HepG2 (cell line): ENCODE measurements at regions not wholly inside any gene's neighbourhood (a gene's known extent, or its start where the extent isn't known, plus 50 kb on each side); places are given as distances from the start of the nearest gene placed in this dataset.

ENCODE experiments used
- ATAC-seq: fragments of 200-7000 bp; cut with Tn5 transposase; 3 replicates; pipeline ENCODE4 v1.9.1; 2020; ENCODE audit warnings: mild to moderate bottlenecking, moderate library complexity
- BruUV-seq: library from RNA; stranded (reverse); fragments of 400-500 nt; replicated peaks from 2 replicates; lab custom pipeline; 2021; lab: Mats Ljungman, UMichigan
- CTCF ChIA-PET: fragments of 300-600 bp; formaldehyde crosslinking; extraction: SDS; loops from one replicate; lab custom pipeline; 2021; ENCODE audit warnings: low total read pairs, inconsistent platforms, low intra/inter-chr PET ratio; lab: Yijun Ruan, JAX
- POLR2A ChIA-PET: fragments of 350-600 bp; sonication (Branson Sonifier 250); formaldehyde crosslinking; loops from one replicate; lab custom pipeline; 2020; ENCODE audit warnings: antibody characterized with exemption, inconsistent platforms; lab: Yijun Ruan, JAX
- DNase-seq: peaks from one replicate; pipeline ENCODE4 v3.0.0-alpha.2; 2015; ENCODE audit warnings: low spot score
- FAIRE-seq: peaks from 3 replicates; lab custom pipeline; 2011; peaks lifted over from hg19 to GRCh38; lab: Jason Lieb, UNC
- H2AFZ ChIP-seq: one replicate; pipeline ENCODE4 v1.6.1; 2011; ENCODE audit warnings: low read length, inconsistent platforms
- H3K27ac ChIP-seq: fragments of 300-600 bp; 3 replicates; pipeline ENCODE4 v1.8.0; 2011; ENCODE audit warnings: mixed run types, mild to moderate bottlenecking, mixed read lengths, low read length, inconsistent platforms; ENCODE audit not compliant: insufficient read depth; ENCODE audit errors: extremely low read length
- H3K27me3 ChIP-seq, 2 experiments: fragments of 200-600 bp in 1 of 2; 2 replicates in 1 of 2; 3 replicates in 1 of 2; pipeline versions ENCODE4 v1.6.0 to v1.8.0; 2011; ENCODE audit warnings: low read length in 2 of 2, mild to moderate bottlenecking in 2 of 2, moderate library complexity in 2 of 2, inconsistent platforms in 1 of 2; ENCODE audit not compliant: insufficient read depth in 2 of 2, control insufficient read depth in 1 of 2
- H3K36me3 ChIP-seq, 2 experiments: fragments of 200-600 bp in 1 of 2; replicated peaks in 1 of 2; 2 replicates in 1 of 2; 3 replicates in 1 of 2; pipeline versions ENCODE4 v1.5.1 to v1.8.0; 2011; ENCODE audit warnings: low read length in 2 of 2, inconsistent platforms in 1 of 2; ENCODE audit not compliant: insufficient read depth in 2 of 2, control insufficient read depth in 1 of 2
- H3K4me1 ChIP-seq: 2 replicates; pipeline ENCODE4 v1.5.1; 2012; ENCODE audit warnings: low read length, inconsistent platforms; ENCODE audit not compliant: insufficient read depth
- H3K4me2 ChIP-seq: 2 replicates; pipeline ENCODE4 v1.6.0; 2011; ENCODE audit warnings: low read depth, low read length, inconsistent platforms
- H3K4me3 ChIP-seq, 3 experiments: fragments of 200-600 bp in 1 of 3; sonication (generic), shearing (Covaris generic) in 1 of 3; replicated peaks in 1 of 3; 2 replicates each; pipeline ENCODE4 v1.5.1; 2011 to 2016; ENCODE audit warnings: low read length in 3 of 3, inconsistent platforms in 2 of 3, low read depth in 2 of 3, mild to moderate bottlenecking in 2 of 3, control low read depth in 1 of 3, mixed read lengths in 1 of 3; ENCODE audit not compliant: insufficient read depth in 1 of 3
- H3K79me2 ChIP-seq: one replicate; pipeline ENCODE4 v1.6.1; 2011; ENCODE audit warnings: low read length, inconsistent platforms; ENCODE audit not compliant: insufficient read depth
- H3K9ac ChIP-seq: 2 replicates; pipeline ENCODE4 v1.6.0; 2011; ENCODE audit warnings: mild to moderate bottlenecking, low read depth, low read length, inconsistent platforms; ENCODE audit not compliant: insufficient read depth
- H3K9me3 ChIP-seq: 2 replicates; pipeline ENCODE4 v1.5.1; 2012; ENCODE audit warnings: mild to moderate bottlenecking, low read length
- H4K20me1 ChIP-seq: 2 replicates; pipeline ENCODE4 v1.6.0; 2011; ENCODE audit warnings: inconsistent platforms, mild to moderate bottlenecking, low read length, moderate library complexity; ENCODE audit not compliant: insufficient read depth
- ESRRA ChIP-seq: sonication (generic); formaldehyde crosslinking; IDR thresholded peaks from 2 replicates; pipeline ENCODE4 v1.5.1; 2020; ENCODE audit warnings: mild to moderate bottlenecking, low read depth, missing genetic modification reagents
- ETV6 ChIP-seq: sonication (generic); formaldehyde crosslinking; conservative IDR thresholded peaks from 2 replicates; pipeline ENCODE4 v1.4.0; 2020; ENCODE audit warnings: missing genetic modification reagents
- KDM4B ChIP-seq: sonication (generic); formaldehyde crosslinking; IDR thresholded peaks from 2 replicates; pipeline ENCODE4 v1.4.0; 2020; ENCODE audit warnings: missing genetic modification reagents
- KDM5B ChIP-seq: sonication (generic); formaldehyde crosslinking; IDR thresholded peaks from 2 replicates; pipeline ENCODE4 v1.4.0; 2020; ENCODE audit warnings: missing genetic modification reagents, mild to moderate bottlenecking, borderline replicate concordance
- NFKB2 ChIP-seq: sonication (generic); formaldehyde crosslinking; IDR thresholded peaks from 2 replicates; pipeline ENCODE4 v1.4.0; 2020; ENCODE audit warnings: missing genetic modification reagents, borderline replicate concordance
- PLRG1 ChIP-seq: fragments of 450-650 bp; conservative IDR thresholded peaks from 2 replicates; pipeline ENCODE4 v1.6.1; 2016
- RBFOX2 ChIP-seq: fragments of 200-400 bp; formaldehyde crosslinking; IDR thresholded peaks from 2 replicates; pipeline ENCODE4 v1.6.1; 2017; ENCODE audit warnings: low read depth, mild to moderate bottlenecking, low read length
- REPIN1 ChIP-seq: sonication (generic); formaldehyde crosslinking; IDR thresholded peaks from 2 replicates; pipeline ENCODE4 v1.8.0; 2022; ENCODE audit warnings: missing genetic modification reagents, low read depth, mild to moderate bottlenecking, borderline replicate concordance
- SIN3A ChIP-seq: IDR thresholded peaks from 2 replicates; pipeline ENCODE4 v1.6.1; 2011; ENCODE audit warnings: low read depth, mild to moderate bottlenecking, control low read depth, low read length, borderline replicate concordance
- TEAD2 ChIP-seq: sonication (generic); formaldehyde crosslinking; IDR thresholded peaks from 2 replicates; pipeline ENCODE4 v1.9.0; 2021; ENCODE audit warnings: missing genetic modification reagents
- ZMAT3 ChIP-seq: sonication (generic); formaldehyde crosslinking; conservative IDR thresholded peaks from 2 replicates; pipeline ENCODE4 v1.7.0; 2021; ENCODE audit warnings: missing genetic modification reagents
- ZNF263 ChIP-seq: sonication (generic); formaldehyde crosslinking; IDR thresholded peaks from 2 replicates; pipeline ENCODE4 v1.4.0; 2020; ENCODE audit warnings: missing genetic modification reagents
- ZNF382 ChIP-seq: sonication (generic); formaldehyde crosslinking; IDR thresholded peaks from 2 replicates; pipeline ENCODE4 v1.5.0; 2020; ENCODE audit warnings: missing genetic modification reagents, mild to moderate bottlenecking, borderline replicate concordance
- WGBS: methylation state at CpG from one replicate; pipeline ENCODE4 v1.1.6; 2017; ENCODE audit warnings: low lambda C conversion rate; 5-methylcytosine and 5-hydroxymethylcytosine counted together
- in situ Hi-C: cut with HindIII; loops from 2 replicates; pipeline ENCODE4 v1.10.0; 2017; ENCODE audit warnings: low pct_unique_long_range_greater_than_20kb; ENCODE audit not compliant: extremely low pct_ligation_motif_present
- intact Hi-C: fragments of 100-400 bp; cut with micrococcal nuclease; formaldehyde crosslinking; loops from one replicate; pipeline ENCODE4 v1.10.0; 2022; ENCODE audit not compliant: unreplicated experiment
- TF ChIP-seq, protein P1 (sequence below): IDR thresholded peaks from 2 replicates; pipeline ENCODE4 v1.6.1; 2016; ENCODE audit warnings: missing biosample characterization, missing genetic modification reagents, low read depth
- TF ChIP-seq, protein P2 (sequence below): IDR thresholded peaks from 2 replicates; pipeline ENCODE4 v1.6.1; 2016; ENCODE audit warnings: missing genetic modification reagents, missing compliant biosample characterization
- TF ChIP-seq, protein P3 (sequence below): sonication (generic); formaldehyde crosslinking; IDR thresholded peaks from 2 replicates; pipeline ENCODE4 v1.9.0; 2021; ENCODE audit warnings: missing genetic modification reagents, borderline replicate concordance

DNA sequence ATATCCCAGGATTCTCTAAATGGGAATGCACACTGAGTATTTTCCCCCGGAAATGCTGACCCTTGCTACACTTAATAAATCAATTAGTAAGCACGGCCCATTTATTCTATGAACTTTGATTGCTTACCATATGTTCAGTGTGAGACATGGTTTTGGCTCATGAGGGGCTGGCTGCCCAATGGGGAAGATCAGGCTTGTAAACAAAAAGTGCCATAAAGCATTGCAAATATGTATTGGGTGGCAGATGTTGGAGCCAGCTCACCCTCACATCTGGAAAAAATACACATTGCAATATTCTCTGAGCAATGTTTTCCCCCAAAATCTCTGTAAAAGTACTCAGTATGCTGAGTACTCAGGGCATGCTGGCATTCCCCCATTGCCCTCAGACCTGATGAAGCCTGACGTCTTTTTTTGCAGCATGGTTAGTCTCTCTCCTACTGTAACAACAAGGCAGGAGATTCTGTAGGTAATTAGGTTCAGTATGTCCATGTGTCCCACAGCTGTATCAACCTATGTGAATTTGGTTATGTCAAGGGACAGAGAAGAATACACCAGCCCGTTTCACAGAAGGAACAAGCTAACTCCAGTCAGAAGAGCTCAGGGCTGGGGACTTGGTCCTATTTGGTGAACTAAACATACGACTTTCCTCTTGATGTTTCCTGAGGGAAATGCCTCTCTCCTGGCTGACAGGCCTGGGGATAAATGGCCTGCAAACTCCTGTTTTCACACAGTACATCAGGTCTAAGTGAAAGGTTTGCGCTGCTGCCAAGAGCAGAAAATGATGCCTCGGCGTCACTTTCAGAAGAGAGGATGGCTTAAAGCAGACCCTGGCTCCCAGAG, 202.4 kb downstream of the INSIG2 start (continued):
- no peak for TF ChIP-seq TEAD2 (CRISPR knock-in tag)

DNA sequence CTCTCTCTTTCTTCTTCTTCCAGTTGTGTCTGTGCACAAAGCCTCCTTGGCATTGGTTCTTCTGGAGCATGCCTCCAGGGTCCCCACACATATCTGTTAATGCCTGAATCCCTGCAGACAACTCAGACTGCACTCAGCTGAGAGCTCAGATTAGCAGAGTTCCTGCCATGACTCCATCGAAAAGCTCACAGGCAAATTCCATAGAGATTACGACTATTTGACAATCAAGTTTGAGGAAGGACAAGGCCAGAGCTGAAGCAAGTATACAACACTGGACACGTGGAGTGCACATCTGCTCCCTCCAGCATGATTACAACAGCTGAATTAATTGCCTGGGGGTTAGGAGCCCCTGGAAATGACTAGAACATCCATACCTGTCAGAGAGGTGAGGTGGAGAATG, 190.7 kb downstream of the INSIG2 start:
- POLR2A ChIA-PET = no interaction called here
- H3K9ac ChIP-seq = no peak overlapping the region
- H3K79me2 ChIP-seq = no peaks in the 10 kb centered on the region
- H3K27me3 ChIP-seq = peaks cover 0 to 5% of the 10 kb centered on the region in 2 experiments; a peak in 2 of 5 replicates
- no peaks in the 10 kb centered on the region for H3K4me1 ChIP-seq
- no peaks in the 10 kb centered on the region for H3K36me3 ChIP-seq
- DNase-seq (no peak), FAIRE-seq (no peak), ATAC-seq (no peak)
- H4K20me1 ChIP-seq = no peaks in the 10 kb centered on the region
- no peak overlapping the region for H3K27ac ChIP-seq
- no peak overlapping the region for H3K4me2 ChIP-seq
- CTCF ChIA-PET = no interaction called here
- H2AFZ ChIP-seq = no peak overlapping the region
- no TSS peak for BruUV-seq
- H3K9me3 ChIP-seq = no peaks in the 10 kb centered on the region
- intact Hi-C loops (no loop called here), in situ Hi-C loops (no loop called here)
- TF ChIP-seq ESRRA = no peak
- no peak for TF ChIP-seq ETV6 (CRISPR knock-in tag)
- TF ChIP-seq ZNF263 (CRISPR knock-in tag) = no peak
- TF ChIP-seq ZNF382 (CRISPR knock-in tag) = no peak
- TF ChIP-seq ZMAT3 (CRISPR knock-in tag) = no peak
- TF ChIP-seq PLRG1 = no peak
- TF ChIP-seq, protein P1, sequence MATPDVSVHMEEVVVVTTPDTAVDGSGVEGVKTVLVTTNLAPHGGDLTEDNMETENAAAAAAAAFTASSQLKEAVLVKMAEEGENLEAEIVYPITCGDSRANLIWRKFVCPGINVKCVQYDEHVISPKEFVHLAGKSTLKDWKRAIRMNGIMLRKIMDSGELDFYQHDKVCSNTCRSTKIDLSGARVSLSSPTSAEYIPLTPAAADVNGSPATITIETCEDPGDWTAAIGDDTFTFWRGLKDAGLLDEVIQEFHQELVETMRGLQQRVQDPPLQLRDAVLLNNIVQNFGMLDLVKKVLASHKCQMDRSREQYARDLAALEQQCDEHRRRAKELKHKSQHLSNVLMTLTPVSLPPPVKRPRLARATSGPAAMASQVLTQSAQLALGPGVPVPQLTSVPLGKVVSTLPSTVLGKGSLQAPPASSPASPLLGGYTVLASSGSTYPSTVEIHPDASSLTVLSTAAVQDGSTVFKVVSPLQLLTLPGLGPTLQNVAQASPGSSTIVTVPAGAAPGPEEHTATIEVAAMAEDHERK (CRISPR knock-in tag) = no peak
- TF ChIP-seq KDM4B = no peak
- no peak for TF ChIP-seq SIN3A
- no peak for TF ChIP-seq RBFOX2
- TF ChIP-seq, protein P2, sequence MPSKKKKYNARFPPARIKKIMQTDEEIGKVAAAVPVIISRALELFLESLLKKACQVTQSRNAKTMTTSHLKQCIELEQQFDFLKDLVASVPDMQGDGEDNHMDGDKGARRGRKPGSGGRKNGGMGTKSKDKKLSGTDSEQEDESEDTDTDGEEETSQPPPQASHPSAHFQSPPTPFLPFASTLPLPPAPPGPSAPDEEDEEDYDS (CRISPR knock-in tag) = no peak
- no peak for TF ChIP-seq NFKB2 (CRISPR knock-in tag)
- TF ChIP-seq KDM5B (CRISPR knock-in tag) = no peak
- no peak for TF ChIP-seq REPIN1 (CRISPR knock-in tag)
- TF ChIP-seq, protein P3, sequence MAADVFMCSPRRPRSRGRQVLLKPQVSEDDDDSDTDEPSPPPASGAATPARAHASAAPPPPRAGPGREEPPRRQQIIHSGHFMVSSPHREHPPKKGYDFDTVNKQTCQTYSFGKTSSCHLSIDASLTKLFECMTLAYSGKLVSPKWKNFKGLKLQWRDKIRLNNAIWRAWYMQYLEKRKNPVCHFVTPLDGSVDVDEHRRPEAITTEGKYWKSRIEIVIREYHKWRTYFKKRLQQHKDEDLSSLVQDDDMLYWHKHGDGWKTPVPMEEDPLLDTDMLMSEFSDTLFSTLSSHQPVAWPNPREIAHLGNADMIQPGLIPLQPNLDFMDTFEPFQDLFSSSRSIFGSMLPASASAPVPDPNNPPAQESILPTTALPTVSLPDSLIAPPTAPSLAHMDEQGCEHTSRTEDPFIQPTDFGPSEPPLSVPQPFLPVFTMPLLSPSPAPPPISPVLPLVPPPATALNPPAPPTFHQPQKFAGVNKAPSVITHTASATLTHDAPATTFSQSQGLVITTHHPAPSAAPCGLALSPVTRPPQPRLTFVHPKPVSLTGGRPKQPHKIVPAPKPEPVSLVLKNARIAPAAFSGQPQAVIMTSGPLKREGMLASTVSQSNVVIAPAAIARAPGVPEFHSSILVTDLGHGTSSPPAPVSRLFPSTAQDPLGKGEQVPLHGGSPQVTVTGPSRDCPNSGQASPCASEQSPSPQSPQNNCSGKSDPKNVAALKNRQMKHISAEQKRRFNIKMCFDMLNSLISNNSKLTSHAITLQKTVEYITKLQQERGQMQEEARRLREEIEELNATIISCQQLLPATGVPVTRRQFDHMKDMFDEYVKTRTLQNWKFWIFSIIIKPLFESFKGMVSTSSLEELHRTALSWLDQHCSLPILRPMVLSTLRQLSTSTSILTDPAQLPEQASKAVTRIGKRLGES (CRISPR knock-in tag) = no peak
- H3K4me3 ChIP-seq = no peak overlapping the region
- 2% methylated on average over 3 of the region's 3 CpGs for WGBS
